ENCODE measurements at regions not wholly inside any gene's neighbourhood (a gene's known extent, or its start where the extent isn't known, plus 50 kb on each side); places are given as distances from the start of the nearest gene placed in this dataset.

- no peak for DNase-seq
Observed at GRCh38 chr3:106365061-106365691, 496.4 kb upstream of the CBLB start.

GRCh38 chr3:106366352-106366751 lies 497.5 kb upstream of the CBLB start:
- DNase-seq = no peak

- DNase-seq = no peak
Observed at GRCh38 chr3:106367496-106367895, 498.7 kb upstream of the CBLB start.

GRCh38 chr3:106371221-106371970 lies 502.6 kb upstream of the CBLB start:
- no peak for DNase-seq

- no peak for DNase-seq
Observed at GRCh38 chr3:106371971-106372805, 503.4 kb upstream of the CBLB start.

- no peak for DNase-seq
Observed at GRCh38 chr3:106372806-106373190, 504.0 kb upstream of the CBLB start.

GRCh38 chr3:106376016-106376570 lies 507.3 kb upstream of the CBLB start:
- DNase-seq = no peak

GRCh38 chr3:106379251-106379750 lies 510.5 kb upstream of the CBLB start:
- no peak for DNase-seq

- no peak for DNase-seq
Observed at GRCh38 chr3:106380232-106380631, 511.4 kb upstream of the CBLB start.

GRCh38 chr3:106381286-106381938 lies 512.6 kb upstream of the CBLB start:
- DNase-seq = no peak

- DNase-seq = no peak
Observed at GRCh38 chr3:106381939-106382335, 513.1 kb upstream of the CBLB start.

- no peak for DNase-seq
Observed at GRCh38 chr3:106386050-106386449, 517.2 kb upstream of the CBLB start.

GRCh38 chr3:106392915-106393314 lies 524.1 kb upstream of the CBLB start:
- no peak for DNase-seq

GRCh38 chr3:106397006-106397405 lies 528.2 kb upstream of the CBLB start:
- DNase-seq = no peak

GRCh38 chr3:106398891-106399600 lies 530.2 kb upstream of the CBLB start:
- DNase-seq = no peak

GRCh38 chr3:106399761-106400160 lies 530.9 kb upstream of the CBLB start:
- DNase-seq = no peak

- DNase-seq = no peak
Observed at GRCh38 chr3:106401666-106402490, 533.1 kb upstream of the CBLB start.

GRCh38 chr3:106403371-106404145 lies 534.7 kb upstream of the CBLB start:
- DNase-seq = no peak

GRCh38 chr3:106413683-106414082 lies 544.9 kb upstream of the CBLB start:
- DNase-seq = no peak

- DNase-seq = no peak
Observed at GRCh38 chr3:106420628-106421027, 551.8 kb upstream of the CBLB start.
